Loucy (cell line): ENCODE measurements at regions not wholly inside any gene's neighbourhood (a gene's known extent, or its start where the extent isn't known, plus 50 kb on each side); places are given as distances from the start of the nearest gene placed in this dataset.

ENCODE experiments used
- H2AFZ ChIP-seq: fragments of 200-600 bp; sonication (generic); 2 replicates; pipeline ENCODE4 v1.6.0; 2016; ENCODE audit warnings: antibody characterized with exemption, mild to moderate bottlenecking, low read length, moderate library complexity
- H3F3A ChIP-seq: fragments of 200-600 bp; 2 replicates; pipeline ENCODE4 v1.6.0; 2016; ENCODE audit warnings: antibody characterized with exemption, low read depth, mild to moderate bottlenecking
- H3K27me3 ChIP-seq: fragments of 200-600 bp; sonication (generic); 2 replicates; pipeline ENCODE4 v1.6.1; 2014; ENCODE audit warnings: low read length, mild to moderate bottlenecking; ENCODE audit not compliant: insufficient read depth, poor library complexity, severe bottlenecking
- H3K36me3 ChIP-seq: fragments of 200-600 bp; sonication (generic); 2 replicates; pipeline ENCODE4 v1.6.1; 2016; ENCODE audit warnings: low read length; ENCODE audit not compliant: insufficient read depth
- H3K4me1 ChIP-seq: fragments of 200-600 bp; sonication (generic); 2 replicates; pipeline ENCODE4 v1.5.1; 2014; ENCODE audit warnings: low read length, mild to moderate bottlenecking; ENCODE audit not compliant: insufficient read depth, poor library complexity, severe bottlenecking
- H3K4me2 ChIP-seq: fragments of 200-600 bp; sonication (generic); 2 replicates; pipeline ENCODE4 v1.6.0; 2014; ENCODE audit warnings: antibody characterized with exemption, low read length, low read depth, mild to moderate bottlenecking; ENCODE audit not compliant: poor library complexity, severe bottlenecking
- H3K4me3 ChIP-seq: fragments of 200-600 bp; sonication (generic); 2 replicates; pipeline ENCODE4 v1.5.1; 2014; ENCODE audit warnings: low read length, mild to moderate bottlenecking, mixed read lengths; ENCODE audit not compliant: poor library complexity, severe bottlenecking
- H3K79me2 ChIP-seq: fragments of 200-600 bp; sonication (generic); 2 replicates; pipeline ENCODE4 v1.6.1; 2014; ENCODE audit warnings: low read length; ENCODE audit not compliant: insufficient read depth
- H3K9ac ChIP-seq: fragments of 200-600 bp; sonication (generic); 2 replicates; pipeline ENCODE4 v1.6.0; 2014; ENCODE audit warnings: mild to moderate bottlenecking, low read depth, low read length, moderate library complexity; ENCODE audit not compliant: poor library complexity, severe bottlenecking
- H3K9me2 ChIP-seq: fragments of 200-600 bp; sonication (generic); replicated peaks from 2 replicates; pipeline ENCODE4 v1.6.1; 2016; ENCODE audit warnings: low read depth, low read length, mixed read lengths
- H3K9me3 ChIP-seq: fragments of 200-600 bp; sonication (generic); 2 replicates; pipeline ENCODE4 v1.6.1; 2014; ENCODE audit warnings: mild to moderate bottlenecking, antibody characterized with exemption, low read length, low read depth; ENCODE audit not compliant: insufficient read depth
- H4K20me1 ChIP-seq: fragments of 200-600 bp; sonication (generic); 2 replicates; pipeline ENCODE4 v1.6.0; 2014; ENCODE audit warnings: antibody characterized with exemption, low read length, mild to moderate bottlenecking; ENCODE audit not compliant: insufficient read depth, poor library complexity, severe bottlenecking
- CTCF ChIP-seq: fragments of 200-600 bp; sonication (generic); conservative IDR thresholded peaks from 2 replicates; pipeline ENCODE4 v1.5.1; 2014; ENCODE audit warnings: mild to moderate bottlenecking, antibody characterized with exemption, low read length
- EZH2phosphoT487 ChIP-seq: fragments of 200-600 bp; IDR thresholded peaks from 2 replicates; pipeline ENCODE4 v1.6.1; 2018; ENCODE audit warnings: antibody characterized with exemption, mild to moderate bottlenecking, moderate library complexity, borderline replicate concordance

- Histone ChIP-seq H3K79me2 (no peaks in the 10 kb centered on the region), H3K9me2 (no peaks in the 10 kb centered on the region), H2AFZ (no peak overlapping the region), H3F3A (no peaks in the 10 kb centered on the region), H3K4me3 (no peak overlapping the region), H3K9me3 (peaks cover 2% of the 10 kb centered on the region; the same call in 1 of the 2 replicates), H4K20me1 (no peaks in the 10 kb centered on the region), H3K4me1 (no peaks in the 10 kb centered on the region), H3K4me2 (no peak overlapping the region), H3K27me3 (no peaks in the 10 kb centered on the region), H3K36me3 (no peaks in the 10 kb centered on the region), H3K9ac (no peak overlapping the region)
- TF ChIP-seq CTCF (no peak), EZH2phosphoT487 (no peak)
Measured at GRCh38 chr1:100643471-100644196, 75.9 kb upstream of the VCAM1 start.

GRCh38 chr1:100646001-100646400 lies 73.5 kb upstream of the VCAM1 start:
- no peaks in the 10 kb centered on the region for H4K20me1 ChIP-seq
- H3F3A ChIP-seq: no peaks in the 10 kb centered on the region
- no peaks in the 10 kb centered on the region for H3K36me3 ChIP-seq
- no peaks in the 10 kb centered on the region for H3K27me3 ChIP-seq
- no peak overlapping the region for H3K9ac ChIP-seq
- no peaks in the 10 kb centered on the region for H3K9me2 ChIP-seq
- no peak overlapping the region for H3K4me2 ChIP-seq
- no peak for TF ChIP-seq CTCF
- no peak for TF ChIP-seq EZH2phosphoT487
- H3K79me2 ChIP-seq: no peaks in the 10 kb centered on the region
- H3K4me3 ChIP-seq: no peak overlapping the region
- H3K9me3 ChIP-seq: peaks cover 14% of the 10 kb centered on the region; the same call in 1 of the 2 replicates
- H3K4me1 ChIP-seq: peaks cover 4% of the 10 kb centered on the region
- no peak overlapping the region for H2AFZ ChIP-seq

GRCh38 chr1:100649146-100649545 lies 70.4 kb upstream of the VCAM1 start:
- H3K9ac ChIP-seq: no peak overlapping the region
- H3F3A ChIP-seq: no peaks in the 10 kb centered on the region
- peaks cover 9% of the 10 kb centered on the region for H3K4me1 ChIP-seq
- no peak overlapping the region for H3K4me3 ChIP-seq
- H3K4me2 ChIP-seq: no peak overlapping the region
- H3K79me2 ChIP-seq: no peaks in the 10 kb centered on the region
- H3K36me3 ChIP-seq: no peaks in the 10 kb centered on the region
- no peaks in the 10 kb centered on the region for H3K27me3 ChIP-seq
- H3K9me2 ChIP-seq: no peaks in the 10 kb centered on the region
- H4K20me1 ChIP-seq: no peaks in the 10 kb centered on the region
- peaks cover 14% of the 10 kb centered on the region; the same call in 1 of the 2 replicates for H3K9me3 ChIP-seq
- TF ChIP-seq EZH2phosphoT487 (no peak), CTCF (no peak)
- no peak overlapping the region for H2AFZ ChIP-seq
